ENCODE measurements at regions not wholly inside any gene's neighbourhood (a gene's known extent, or its start where the extent isn't known, plus 50 kb on each side); places are given as distances from the start of the nearest gene placed in this dataset.

DNA sequence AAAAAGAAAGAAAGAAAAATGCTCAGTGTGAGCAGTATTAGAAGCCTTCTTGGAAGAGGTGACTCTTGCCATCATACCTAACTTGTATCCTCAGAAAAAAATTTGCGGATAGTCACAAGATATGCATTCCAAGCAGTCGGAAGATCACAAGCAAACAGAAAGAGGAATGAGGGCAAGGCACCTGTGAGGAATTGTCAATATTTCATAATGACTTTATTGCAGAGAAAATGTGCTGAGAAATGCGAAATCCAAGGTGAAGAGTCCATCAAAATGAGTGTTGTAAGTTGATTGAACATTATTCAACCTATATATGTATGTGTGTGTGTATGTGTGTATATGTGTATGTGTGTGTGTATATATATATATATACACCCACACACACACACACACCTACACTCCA, 1624.7 kb upstream of the LRRTM3 start (continued):
- TF ChIP-seq, protein P1, sequence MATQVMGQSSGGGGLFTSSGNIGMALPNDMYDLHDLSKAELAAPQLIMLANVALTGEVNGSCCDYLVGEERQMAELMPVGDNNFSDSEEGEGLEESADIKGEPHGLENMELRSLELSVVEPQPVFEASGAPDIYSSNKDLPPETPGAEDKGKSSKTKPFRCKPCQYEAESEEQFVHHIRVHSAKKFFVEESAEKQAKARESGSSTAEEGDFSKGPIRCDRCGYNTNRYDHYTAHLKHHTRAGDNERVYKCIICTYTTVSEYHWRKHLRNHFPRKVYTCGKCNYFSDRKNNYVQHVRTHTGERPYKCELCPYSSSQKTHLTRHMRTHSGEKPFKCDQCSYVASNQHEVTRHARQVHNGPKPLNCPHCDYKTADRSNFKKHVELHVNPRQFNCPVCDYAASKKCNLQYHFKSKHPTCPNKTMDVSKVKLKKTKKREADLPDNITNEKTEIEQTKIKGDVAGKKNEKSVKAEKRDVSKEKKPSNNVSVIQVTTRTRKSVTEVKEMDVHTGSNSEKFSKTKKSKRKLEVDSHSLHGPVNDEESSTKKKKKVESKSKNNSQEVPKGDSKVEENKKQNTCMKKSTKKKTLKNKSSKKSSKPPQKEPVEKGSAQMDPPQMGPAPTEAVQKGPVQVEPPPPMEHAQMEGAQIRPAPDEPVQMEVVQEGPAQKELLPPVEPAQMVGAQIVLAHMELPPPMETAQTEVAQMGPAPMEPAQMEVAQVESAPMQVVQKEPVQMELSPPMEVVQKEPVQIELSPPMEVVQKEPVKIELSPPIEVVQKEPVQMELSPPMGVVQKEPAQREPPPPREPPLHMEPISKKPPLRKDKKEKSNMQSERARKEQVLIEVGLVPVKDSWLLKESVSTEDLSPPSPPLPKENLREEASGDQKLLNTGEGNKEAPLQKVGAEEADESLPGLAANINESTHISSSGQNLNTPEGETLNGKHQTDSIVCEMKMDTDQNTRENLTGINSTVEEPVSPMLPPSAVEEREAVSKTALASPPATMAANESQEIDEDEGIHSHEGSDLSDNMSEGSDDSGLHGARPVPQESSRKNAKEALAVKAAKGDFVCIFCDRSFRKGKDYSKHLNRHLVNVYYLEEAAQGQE (IDR thresholded peaks at IDR 0.05; ENCODE audit: unreplicated experiment): no peak
- TF ChIP-seq JUNB (IDR thresholded peaks at IDR 0.05; ENCODE audit: unreplicated experiment): no peak
- no peak for TF ChIP-seq ZNF114 (CRISPR knock-in tag; IDR thresholded peaks at IDR 0.05)
- TF ChIP-seq CREB1 (CRISPR knock-in tag; IDR thresholded peaks at IDR 0.05; ENCODE audit: low read depth): no peak

DNA sequence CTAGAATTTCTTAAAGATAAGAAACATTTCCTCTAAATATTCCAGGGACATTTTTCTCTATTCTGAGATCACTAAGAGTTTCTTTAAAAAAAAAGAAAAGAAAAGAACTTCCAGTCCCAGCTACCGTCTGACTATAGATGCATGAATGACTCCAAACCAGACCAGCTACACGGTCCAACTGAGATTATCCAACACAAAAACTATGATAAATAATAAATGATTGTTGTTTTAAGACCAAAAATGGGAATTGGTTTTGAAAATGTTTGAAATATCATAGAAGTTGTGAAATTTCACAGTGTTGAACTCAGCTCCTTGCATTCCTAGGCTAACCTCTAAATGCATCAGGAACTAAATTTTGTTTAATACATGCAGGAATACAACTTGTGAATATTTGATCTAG, 1619.6 kb upstream of the LRRTM3 start:
- no peaks in the 10 kb centered on the region for H3K36me3 Mint-ChIP-seq (ENCODE audit: low read depth)
- no peak for ATAC-seq
- TF ChIP-seq ZNF331 (CRISPR knock-in tag; IDR thresholded peaks at IDR 0.05; ENCODE audit: low read depth) (no peak), EZH2 (IDR thresholded peaks at IDR 0.05; ENCODE audit: low read depth, unreplicated experiment) (no peak), EZH2phosphoT487 (IDR thresholded peaks at IDR 0.05; ENCODE audit: unreplicated experiment) (no peak), CREB1 (CRISPR knock-in tag; IDR thresholded peaks at IDR 0.05; ENCODE audit: low read depth) (no peak), POLR2AphosphoS5 (IDR thresholded peaks at IDR 0.05; ENCODE audit: low read depth) (no peak), NANOG (IDR thresholded peaks at IDR 0.05; ENCODE audit: borderline replicate concordance) (no peak), JUNB (IDR thresholded peaks at IDR 0.05; ENCODE audit: unreplicated experiment) (no peak), CTCF (conservative IDR thresholded peaks at IDR 0.05; ENCODE audit: low read depth in 2 of 2) (no peak), ZNF114 (CRISPR knock-in tag; IDR thresholded peaks at IDR 0.05) (no peak), STAT1 (IDR thresholded peaks at IDR 0.05; ENCODE audit: unreplicated experiment) (no peak)
- TF ChIP-seq, protein P2, sequence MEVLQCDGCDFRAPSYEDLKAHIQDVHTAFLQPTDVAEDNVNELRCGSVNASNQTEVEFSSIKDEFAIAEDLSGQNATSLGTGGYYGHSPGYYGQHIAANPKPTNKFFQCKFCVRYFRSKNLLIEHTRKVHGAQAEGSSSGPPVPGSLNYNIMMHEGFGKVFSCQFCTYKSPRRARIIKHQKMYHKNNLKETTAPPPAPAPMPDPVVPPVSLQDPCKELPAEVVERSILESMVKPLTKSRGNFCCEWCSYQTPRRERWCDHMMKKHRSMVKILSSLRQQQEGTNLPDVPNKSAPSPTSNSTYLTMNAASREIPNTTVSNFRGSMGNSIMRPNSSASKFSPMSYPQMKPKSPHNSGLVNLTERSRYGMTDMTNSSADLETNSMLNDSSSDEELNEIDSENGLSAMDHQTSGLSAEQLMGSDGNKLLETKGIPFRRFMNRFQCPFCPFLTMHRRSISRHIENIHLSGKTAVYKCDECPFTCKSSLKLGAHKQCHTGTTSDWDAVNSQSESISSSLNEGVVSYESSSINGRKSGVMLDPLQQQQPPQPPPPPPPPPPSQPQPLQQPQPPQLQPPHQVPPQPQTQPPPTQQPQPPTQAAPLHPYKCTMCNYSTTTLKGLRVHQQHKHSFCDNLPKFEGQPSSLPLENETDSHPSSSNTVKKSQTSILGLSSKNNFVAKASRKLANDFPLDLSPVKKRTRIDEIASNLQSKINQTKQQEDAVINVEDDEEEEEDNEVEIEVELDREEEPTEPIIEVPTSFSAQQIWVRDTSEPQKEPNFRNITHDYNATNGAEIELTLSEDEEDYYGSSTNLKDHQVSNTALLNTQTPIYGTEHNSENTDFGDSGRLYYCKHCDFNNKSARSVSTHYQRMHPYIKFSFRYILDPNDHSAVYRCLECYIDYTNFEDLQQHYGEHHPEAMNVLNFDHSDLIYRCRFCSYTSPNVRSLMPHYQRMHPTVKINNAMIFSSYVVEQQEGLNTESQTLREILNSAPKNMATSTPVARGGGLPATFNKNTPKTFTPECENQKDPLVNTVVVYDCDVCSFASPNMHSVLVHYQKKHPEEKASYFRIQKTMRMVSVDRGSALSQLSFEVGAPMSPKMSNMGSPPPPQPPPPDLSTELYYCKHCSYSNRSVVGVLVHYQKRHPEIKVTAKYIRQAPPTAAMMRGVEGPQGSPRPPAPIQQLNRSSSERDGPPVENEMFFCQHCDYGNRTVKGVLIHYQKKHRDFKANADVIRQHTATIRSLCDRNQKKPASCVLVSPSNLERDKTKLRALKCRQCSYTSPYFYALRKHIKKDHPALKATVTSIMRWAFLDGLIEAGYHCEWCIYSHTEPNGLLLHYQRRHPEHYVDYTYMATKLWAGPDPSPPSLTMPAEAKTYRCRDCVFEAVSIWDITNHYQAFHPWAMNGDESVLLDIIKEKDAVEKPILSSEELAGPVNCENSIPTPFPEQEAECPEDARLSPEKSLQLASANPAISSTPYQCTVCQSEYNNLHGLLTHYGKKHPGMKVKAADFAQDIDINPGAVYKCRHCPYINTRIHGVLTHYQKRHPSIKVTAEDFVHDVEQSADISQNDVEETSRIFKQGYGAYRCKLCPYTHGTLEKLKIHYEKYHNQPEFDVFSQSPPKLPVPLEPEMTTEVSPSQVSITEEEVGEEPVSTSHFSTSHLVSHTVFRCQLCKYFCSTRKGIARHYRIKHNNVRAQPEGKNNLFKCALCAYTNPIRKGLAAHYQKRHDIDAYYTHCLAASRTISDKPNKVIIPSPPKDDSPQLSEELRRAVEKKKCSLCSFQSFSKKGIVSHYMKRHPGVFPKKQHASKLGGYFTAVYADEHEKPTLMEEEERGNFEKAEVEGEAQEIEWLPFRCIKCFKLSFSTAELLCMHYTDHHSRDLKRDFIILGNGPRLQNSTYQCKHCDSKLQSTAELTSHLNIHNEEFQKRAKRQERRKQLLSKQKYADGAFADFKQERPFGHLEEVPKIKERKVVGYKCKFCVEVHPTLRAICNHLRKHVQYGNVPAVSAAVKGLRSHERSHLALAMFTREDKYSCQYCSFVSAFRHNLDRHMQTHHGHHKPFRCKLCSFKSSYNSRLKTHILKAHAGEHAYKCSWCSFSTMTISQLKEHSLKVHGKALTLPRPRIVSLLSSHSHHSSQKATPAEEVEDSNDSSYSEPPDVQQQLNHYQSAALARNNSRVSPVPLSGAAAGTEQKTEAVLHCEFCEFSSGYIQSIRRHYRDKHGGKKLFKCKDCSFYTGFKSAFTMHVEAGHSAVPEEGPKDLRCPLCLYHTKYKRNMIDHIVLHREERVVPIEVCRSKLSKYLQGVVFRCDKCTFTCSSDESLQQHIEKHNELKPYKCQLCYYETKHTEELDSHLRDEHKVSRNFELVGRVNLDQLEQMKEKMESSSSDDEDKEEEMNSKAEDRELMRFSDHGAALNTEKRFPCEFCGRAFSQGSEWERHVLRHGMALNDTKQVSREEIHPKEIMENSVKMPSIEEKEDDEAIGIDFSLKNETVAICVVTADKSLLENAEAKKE (CRISPR knock-in tag; IDR thresholded peaks at IDR 0.05): no peak
- TF ChIP-seq, protein P3, sequence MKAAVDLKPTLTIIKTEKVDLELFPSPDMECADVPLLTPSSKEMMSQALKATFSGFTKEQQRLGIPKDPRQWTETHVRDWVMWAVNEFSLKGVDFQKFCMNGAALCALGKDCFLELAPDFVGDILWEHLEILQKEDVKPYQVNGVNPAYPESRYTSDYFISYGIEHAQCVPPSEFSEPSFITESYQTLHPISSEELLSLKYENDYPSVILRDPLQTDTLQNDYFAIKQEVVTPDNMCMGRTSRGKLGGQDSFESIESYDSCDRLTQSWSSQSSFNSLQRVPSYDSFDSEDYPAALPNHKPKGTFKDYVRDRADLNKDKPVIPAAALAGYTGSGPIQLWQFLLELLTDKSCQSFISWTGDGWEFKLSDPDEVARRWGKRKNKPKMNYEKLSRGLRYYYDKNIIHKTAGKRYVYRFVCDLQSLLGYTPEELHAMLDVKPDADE (IDR thresholded peaks at IDR 0.05): no peak

More for the DNA sequence above, 1619.6 kb upstream of the LRRTM3 start:
- no peak overlapping the region for H3K27ac Mint-ChIP-seq
- Histone ChIP-seq H4K20me1 (replicated peaks; ENCODE audit: insufficient read depth) (no peaks in the 10 kb centered on the region), H3K36me3 (ENCODE audit: insufficient read depth) (no peaks in the 10 kb centered on the region), H3K9me2 (ENCODE audit: insufficient read depth) (no peaks in the 10 kb centered on the region), H3K27ac (ENCODE audit: low read depth) (no peak overlapping the region), H3F3A (replicated peaks; ENCODE audit: low read depth) (no peaks in the 10 kb centered on the region), H2AFZ (no peak overlapping the region), H3K4me1 (ENCODE audit: insufficient read depth) (no peaks in the 10 kb centered on the region), H3K79me2 (replicated peaks; ENCODE audit: insufficient read depth) (no peaks in the 10 kb centered on the region), H3K27me3 (ENCODE audit: insufficient read depth) (no peaks in the 10 kb centered on the region), H3K4me2 (no peak overlapping the region), H3K4me3 (no peak overlapping the region)
- H3K9me3 Mint-ChIP-seq: no peaks in the 10 kb centered on the region
- no peaks in the 10 kb centered on the region for H3K4me1 Mint-ChIP-seq
- no peak for DNase-seq (ENCODE audit: low spot score)
- H3K4me3 Mint-ChIP-seq: no peak overlapping the region
- no peaks in the 10 kb centered on the region for H3K27me3 Mint-ChIP-seq (ENCODE audit: insufficient read depth, low read depth, poor library complexity)
